OCI-LY3 (cell line): ENCODE measurements at regions not wholly inside any gene's neighbourhood (a gene's known extent, or its start where the extent isn't known, plus 50 kb on each side); places are given as distances from the start of the nearest gene placed in this dataset.

ENCODE experiments used
- H2AFZ ChIP-seq: fragments of 200-600, 300-600 bp; shearing (Covaris generic); 2 replicates; pipeline ENCODE4 v1.6.0; 2014; ENCODE audit warnings: antibody characterized with exemption, low read depth, low read length
- H3K27ac ChIP-seq: fragments of 200-600, 300-600 bp; sonication (generic); 2 replicates; pipeline ENCODE4 v1.5.1; 2014; ENCODE audit warnings: mild to moderate bottlenecking, low read length, moderate library complexity, mixed read lengths
- H3K27me3 ChIP-seq: fragments of 200-600, 300-600 bp; sonication (generic); 2 replicates; pipeline ENCODE4 v1.6.1; 2014; ENCODE audit warnings: low read depth, low read length, mixed read lengths
- H3K36me3 ChIP-seq: fragments of 200-600, 300-600 bp; sonication (generic); replicated peaks from 2 replicates; pipeline ENCODE3; 2014; ENCODE audit warnings: low read depth, low read length, mixed read lengths
- H3K4me1 ChIP-seq: fragments of 300-600, 200-600 bp; sonication (generic); 2 replicates; pipeline ENCODE4 v1.6.1; 2014; ENCODE audit warnings: low read length, mixed read lengths
- H3K4me2 ChIP-seq: fragments of 200-600, 300-600 bp; sonication (generic); 2 replicates; pipeline ENCODE4 v1.6.1; 2014; ENCODE audit warnings: low read length, mixed read lengths
- H3K4me3 ChIP-seq: fragments of 300-600, 200-600 bp; sonication (generic); 2 replicates; pipeline ENCODE4 v1.5.1; 2014; ENCODE audit warnings: antibody characterized with exemption, mild to moderate bottlenecking, low read length, moderate library complexity
- H3K79me2 ChIP-seq: fragments of 300-600, 200-600 bp; shearing (Covaris generic); 2 replicates; pipeline ENCODE4 v1.6.1; 2014; ENCODE audit warnings: mild to moderate bottlenecking, low read length, mixed read lengths
- H3K9ac ChIP-seq: fragments of 300-600, 200-600 bp; shearing (Covaris generic); 2 replicates; pipeline ENCODE4 v1.6.0; 2014; ENCODE audit warnings: mild to moderate bottlenecking, low read length, moderate library complexity
- H3K9me3 ChIP-seq: fragments of 200-600, 300-600 bp; shearing (Covaris generic); 2 replicates; pipeline ENCODE4 v1.6.1; 2014; ENCODE audit warnings: low read length, mixed read lengths; ENCODE audit not compliant: insufficient read depth
- H4K20me1 ChIP-seq: fragments of 200-600, 300-600 bp; sonication (generic); 2 replicates; pipeline ENCODE4 v1.6.1; 2016; ENCODE audit warnings: low read length, mixed read lengths; ENCODE audit not compliant: insufficient read depth
- CTCF ChIP-seq: fragments of 200-600, 300-600 bp; sonication (generic); IDR thresholded peaks from 2 replicates; pipeline ENCODE4 v1.5.1; 2014; ENCODE audit warnings: antibody characterized with exemption, low read length, low read depth
- EZH2phosphoT487 ChIP-seq: fragments of 200-600 bp; shearing (Covaris generic); IDR thresholded peaks from 2 replicates; pipeline ENCODE4 v1.6.1; 2018; ENCODE audit warnings: antibody characterized with exemption, mixed run types, low read depth

DNA sequence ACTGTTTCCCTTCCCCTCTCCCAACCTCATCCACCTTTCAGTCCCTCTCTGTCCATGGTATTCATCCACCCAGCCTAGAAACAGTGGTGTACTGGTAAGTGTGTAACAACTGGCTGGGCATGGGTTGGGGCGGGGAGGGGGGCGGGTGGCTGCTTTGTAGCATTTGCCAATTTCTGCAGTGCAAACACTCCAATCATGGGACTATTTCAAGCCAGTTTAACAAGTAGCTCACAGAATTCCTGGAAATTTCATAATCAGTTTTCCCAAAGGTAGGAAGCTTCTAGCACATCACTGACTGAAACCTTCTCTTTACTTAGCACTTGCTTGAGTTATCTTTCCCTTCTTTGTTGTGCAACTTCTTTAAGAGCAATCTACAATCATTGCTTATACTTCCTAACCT, 100.8 kb upstream of the WASF3 start:
- Histone ChIP-seq H3K9ac (no peak overlapping the region), H3K27me3 (peaks cover 3% of the 10 kb centered on the region; the same call in 1 of the 2 replicates), H4K20me1 (no peaks in the 10 kb centered on the region), H3K4me1 (no peaks in the 10 kb centered on the region), H3K36me3 (no peaks in the 10 kb centered on the region), H3K4me3 (no peak overlapping the region), H3K79me2 (no peaks in the 10 kb centered on the region), H2AFZ (no peak overlapping the region), H3K27ac (no peak overlapping the region), H3K4me2 (no peak overlapping the region), H3K9me3 (no peaks in the 10 kb centered on the region)
- TF ChIP-seq EZH2phosphoT487 = no peak
- TF ChIP-seq CTCF = no peak

GRCh38 chr13:26457212-26457611, 100.3 kb upstream of the WASF3 start:
- H2AFZ ChIP-seq = no peak overlapping the region

DNA sequence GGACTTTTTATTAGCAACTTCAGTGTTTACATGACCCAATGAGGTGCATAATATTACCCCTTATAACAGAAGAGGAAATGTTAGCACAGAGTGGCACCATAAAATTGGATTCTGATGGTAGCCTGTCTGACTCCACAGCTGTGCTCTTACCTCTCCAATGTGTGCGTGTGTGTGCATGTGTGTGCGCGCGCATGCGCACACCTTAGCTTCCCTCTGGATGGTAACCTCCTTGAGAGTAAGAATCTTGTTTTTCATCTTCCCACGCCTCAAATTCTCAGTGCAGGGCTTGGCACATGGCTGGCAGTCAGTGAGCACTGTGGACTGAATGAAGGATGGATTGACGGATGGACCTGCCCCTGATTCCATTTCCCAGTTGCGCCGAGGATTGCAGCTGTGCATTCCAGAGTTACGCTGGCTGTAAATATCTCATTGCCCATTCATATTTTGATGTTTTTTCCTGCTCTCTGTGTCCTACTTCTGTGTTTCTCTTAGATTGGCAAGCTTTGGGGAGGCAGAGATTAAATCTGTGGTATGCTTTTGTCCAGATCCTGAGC, 99.2 kb upstream of the WASF3 start:
- no peaks in the 10 kb centered on the region for H3K79me2 ChIP-seq
- no peak for TF ChIP-seq EZH2phosphoT487
- no peak for TF ChIP-seq CTCF
- no peaks in the 10 kb centered on the region for H3K36me3 ChIP-seq
- H3K9me3 ChIP-seq = no peaks in the 10 kb centered on the region
- no peaks in the 10 kb centered on the region for H3K4me1 ChIP-seq
- H3K27me3 ChIP-seq = peaks cover 14% of the 10 kb centered on the region; the same call in 1 of the 2 replicates
- H3K4me2 ChIP-seq = no peak overlapping the region
- H3K27ac ChIP-seq = no peak overlapping the region
- no peak overlapping the region for H3K9ac ChIP-seq
- no peaks in the 10 kb centered on the region for H4K20me1 ChIP-seq
- no peak overlapping the region for H2AFZ ChIP-seq
- no peak overlapping the region for H3K4me3 ChIP-seq

More at GRCh38 chr13:26457212-26457611, 100.3 kb upstream of the WASF3 start:
- no peaks in the 10 kb centered on the region for H3K79me2 ChIP-seq
- H3K4me3 ChIP-seq = no peak overlapping the region
- no peak overlapping the region for H3K4me2 ChIP-seq
- no peaks in the 10 kb centered on the region for H3K4me1 ChIP-seq
- H3K27ac ChIP-seq = no peak overlapping the region
- no peaks in the 10 kb centered on the region for H3K9me3 ChIP-seq
- peaks cover 8% of the 10 kb centered on the region; the same call in 1 of the 2 replicates for H3K27me3 ChIP-seq
- H3K9ac ChIP-seq = no peak overlapping the region
- H4K20me1 ChIP-seq = no peaks in the 10 kb centered on the region
- TF ChIP-seq CTCF (no peak), EZH2phosphoT487 (no peak)
- H3K36me3 ChIP-seq = no peaks in the 10 kb centered on the region

GRCh38 chr13:26459276-26460131, 98.0 kb upstream of the WASF3 start:
- Histone ChIP-seq H4K20me1 (no peaks in the 10 kb centered on the region), H3K4me3 (no peak overlapping the region), H3K4me2 (no peak overlapping the region), H3K27ac (no peak overlapping the region), H3K36me3 (no peaks in the 10 kb centered on the region), H3K4me1 (peaks cover 5% of the 10 kb centered on the region), H3K27me3 (peaks cover 14% of the 10 kb centered on the region; the same call in 1 of the 2 replicates), H2AFZ (no peak overlapping the region), H3K9me3 (no peaks in the 10 kb centered on the region), H3K9ac (no peak overlapping the region), H3K79me2 (no peaks in the 10 kb centered on the region)
- TF ChIP-seq EZH2phosphoT487 = no peak
- no peak for TF ChIP-seq CTCF
